ENCODE measurements at regions not wholly inside any gene's neighbourhood (a gene's known extent, or its start where the extent isn't known, plus 50 kb on each side); places are given as distances from the start of the nearest gene placed in this dataset.

GRCh38 chr6:3999800-4000661 lies 78.9 kb downstream of the FAM217A start:
- no peak for DNase-seq (ENCODE audit: low read depth, low spot score)

DNA sequence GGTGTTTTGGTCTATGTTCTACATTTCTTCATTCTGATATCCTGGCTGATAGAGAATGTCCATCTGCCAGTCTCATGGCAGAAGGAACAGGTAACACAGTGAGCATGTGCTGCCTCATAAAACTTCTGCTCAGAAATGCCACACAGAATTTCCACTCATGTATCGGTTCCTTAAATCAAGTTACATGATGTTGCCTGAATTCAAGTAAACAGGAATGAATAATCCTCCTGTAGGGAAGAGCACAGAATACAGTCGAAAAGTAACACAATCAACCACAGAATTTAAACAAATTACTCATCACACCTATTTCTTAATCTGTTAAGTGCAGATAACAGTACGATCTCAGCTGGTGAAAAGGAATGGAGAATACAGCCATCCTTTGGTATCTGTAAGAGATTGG lies 74.7 kb downstream of the FAM217A start:
- DNase-seq (ENCODE audit: low read depth, low spot score): no peak

- DNase-seq (ENCODE audit: low read depth, low spot score): no peak
Measured at GRCh38 chr6:4008324-4009047, 70.5 kb downstream of the FAM217A start.

- no peak for DNase-seq (ENCODE audit: low read depth, low spot score)
Measured at GRCh38 chr6:4009486-4009885, 69.5 kb downstream of the FAM217A start.

DNA sequence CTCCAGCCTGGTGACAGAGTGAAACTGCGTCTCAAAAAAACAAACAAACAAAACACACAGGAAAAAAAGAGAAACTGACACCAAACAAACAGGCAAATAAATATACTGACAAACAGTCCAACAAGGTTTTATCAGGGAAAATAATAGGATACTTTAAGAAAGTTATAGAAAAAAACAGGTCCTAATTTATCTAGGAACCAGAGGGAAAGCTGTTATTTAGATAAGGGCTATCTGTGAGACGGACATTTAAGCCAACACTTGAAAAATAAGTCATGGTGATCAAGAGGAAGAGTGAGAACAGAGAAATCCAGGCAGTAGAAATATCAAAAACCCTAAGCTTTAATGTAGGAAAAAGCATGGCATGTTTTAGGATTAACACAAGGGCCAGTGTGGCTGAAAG lies 68.9 kb downstream of the FAM217A start:
- no peak for DNase-seq (ENCODE audit: low read depth, low spot score)

GRCh38 chr6:4010689-4011090 lies 68.2 kb downstream of the FAM217A start:
- no peak for DNase-seq (ENCODE audit: low read depth, low spot score)

DNA sequence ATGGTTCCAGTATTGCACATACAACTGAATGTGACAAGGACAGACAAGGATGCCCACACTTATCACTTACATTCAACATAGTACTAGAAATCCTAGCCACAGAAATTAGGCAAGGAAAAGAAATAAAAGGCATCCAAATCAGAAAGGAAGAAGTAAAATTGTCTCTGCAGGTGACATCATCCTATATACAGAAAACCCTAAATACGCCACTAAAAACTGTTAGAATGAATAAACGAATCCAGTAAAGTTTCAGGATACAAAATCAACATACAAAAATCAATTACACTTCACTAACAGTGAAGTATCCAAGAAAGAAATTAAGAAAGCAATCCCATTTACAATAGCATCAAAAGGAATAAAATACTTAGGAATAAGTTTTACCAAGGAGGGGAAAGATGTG lies 66.1 kb downstream of the FAM217A start:
- DNase-seq (ENCODE audit: low read depth, low spot score): no peak

- no peak for DNase-seq (ENCODE audit: low read depth, low spot score)
Measured at GRCh38 chr6:4017058-4017739, 61.7 kb downstream of the FAM217A start.

DNA sequence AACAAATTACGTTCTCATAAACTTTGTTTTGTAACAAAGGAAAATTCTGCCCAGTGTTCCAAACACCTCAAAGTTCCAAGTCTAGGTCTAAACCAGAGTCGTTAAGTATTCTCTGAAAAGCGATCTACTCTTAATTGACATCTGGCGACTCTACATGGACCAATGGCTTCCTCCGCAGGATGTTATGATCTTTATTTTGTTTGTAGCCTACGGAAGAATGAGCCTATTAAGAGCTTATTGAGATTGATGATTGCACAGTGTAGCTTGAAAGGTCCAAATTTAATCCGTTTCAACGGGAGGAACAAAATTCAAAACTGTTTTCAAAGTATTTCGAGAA lies 61.1 kb downstream of the FAM217A start:
- no peak for DNase-seq (ENCODE audit: low read depth, low spot score)

DNA sequence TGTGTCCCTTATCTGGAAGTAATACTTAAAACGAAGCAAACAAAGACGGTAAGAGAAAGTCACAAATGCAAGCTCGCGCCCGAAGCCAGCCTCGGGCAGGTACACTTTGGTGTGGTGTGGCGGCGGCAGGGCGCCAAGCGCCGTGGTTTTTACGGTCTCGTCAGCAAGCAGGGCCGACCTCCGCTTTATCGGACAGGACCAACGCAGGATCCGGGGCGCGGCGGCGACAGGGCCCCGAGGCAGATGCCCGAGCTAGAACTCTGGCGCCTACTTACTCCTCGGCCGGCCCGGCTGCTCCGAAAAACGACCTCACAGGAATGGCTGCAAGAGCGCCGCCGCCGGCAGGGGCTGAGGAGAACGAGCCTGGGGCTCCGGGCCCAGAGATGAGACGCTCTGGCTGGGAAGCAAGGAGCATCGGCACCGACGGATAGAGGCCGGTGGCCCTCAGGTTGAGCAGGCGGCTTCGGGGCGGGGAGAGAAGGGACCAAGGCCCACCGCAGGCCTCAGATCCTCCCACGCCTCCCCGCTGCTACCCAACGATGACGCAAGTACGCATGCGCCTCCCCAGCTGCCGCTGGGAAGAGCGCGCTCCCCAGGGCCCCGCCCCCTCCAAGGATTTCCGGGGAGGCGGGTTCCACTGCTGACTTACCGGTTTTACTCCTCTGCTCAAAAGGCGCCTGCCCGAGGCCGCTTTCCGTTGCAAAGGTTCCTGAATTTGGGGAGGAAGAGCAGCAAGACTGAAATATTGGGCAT lies 60.6 kb downstream of the FAM217A start:
- DNase-seq (ENCODE audit: low read depth, low spot score): peak; percentile 97

Measured in activated naive CD8-positive, alpha-beta T cell treated with anti-CD3 and anti-CD28 coated beads, Interleukin-2, amount 50 U/mL, for 16 hours (primary cell).